HepG2 (cell line): ENCODE measurements at regions not wholly inside any gene's neighbourhood (a gene's known extent, or its start where the extent isn't known, plus 50 kb on each side); places are given as distances from the start of the nearest gene placed in this dataset.

Experiments used
- CTCF ChIP-seq: sonication (generic); formaldehyde crosslinking; IDR thresholded peaks from 2 replicates; pipeline ENCODE4 v1.5.0; 2020; ENCODE audit warnings: mild to moderate bottlenecking, missing genetic modification reagents, moderate library complexity
- ETV6 ChIP-seq: sonication (generic); formaldehyde crosslinking; conservative IDR thresholded peaks from 2 replicates; pipeline ENCODE4 v1.4.0; 2020; ENCODE audit warnings: missing genetic modification reagents
- EZH2 ChIP-seq: conservative IDR thresholded peaks from 2 replicates; pipeline ENCODE4 v1.6.1; 2012; ENCODE audit warnings: mild to moderate bottlenecking, low read depth, low read length, moderate library complexity
- POLR2AphosphoS5 ChIP-seq: IDR thresholded peaks from 2 replicates; pipeline ENCODE4 v1.6.1; 2012; ENCODE audit warnings: low read depth, low read length
- TAF1 ChIP-seq: sonication (generic); formaldehyde crosslinking; IDR thresholded peaks from 2 replicates; pipeline ENCODE4 v1.4.0; 2020; ENCODE audit warnings: missing genetic modification reagents
- ZNF670 ChIP-seq: sonication (generic); formaldehyde crosslinking; IDR thresholded peaks from 2 replicates; pipeline ENCODE4 v1.8.0; 2022; ENCODE audit warnings: mild to moderate bottlenecking, missing genetic modification reagents, borderline replicate concordance
- TF ChIP-seq, protein P1 (sequence below): sonication (generic); formaldehyde crosslinking; IDR thresholded peaks from 2 replicates; pipeline ENCODE4 v1.8.1; 2023; ENCODE audit warnings: mild to moderate bottlenecking, missing genetic modification reagents

- no peak for TF ChIP-seq TAF1 (CRISPR knock-in tag)
- no peak for TF ChIP-seq ZNF670 (CRISPR knock-in tag)
- TF ChIP-seq EZH2: no peak
- TF ChIP-seq, protein P1, sequence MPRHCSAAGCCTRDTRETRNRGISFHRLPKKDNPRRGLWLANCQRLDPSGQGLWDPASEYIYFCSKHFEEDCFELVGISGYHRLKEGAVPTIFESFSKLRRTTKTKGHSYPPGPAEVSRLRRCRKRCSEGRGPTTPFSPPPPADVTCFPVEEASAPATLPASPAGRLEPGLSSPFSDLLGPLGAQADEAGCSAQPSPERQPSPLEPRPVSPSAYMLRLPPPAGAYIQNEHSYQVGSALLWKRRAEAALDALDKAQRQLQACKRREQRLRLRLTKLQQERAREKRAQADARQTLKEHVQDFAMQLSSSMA (CRISPR knock-in tag): no peak
- no peak for TF ChIP-seq CTCF
- no peak for TF ChIP-seq ETV6 (CRISPR knock-in tag)
- TF ChIP-seq POLR2AphosphoS5: no peak
Observed at GRCh38 chr6:19578481-19578880, 258.7 kb upstream of the ID4 start.
